H1 (cell line): ENCODE measurements at regions not wholly inside any gene's neighbourhood (a gene's known extent, or its start where the extent isn't known, plus 50 kb on each side); places are given as distances from the start of the nearest gene placed in this dataset.

Source experiments
- CTCF ChIA-PET: fragments of 300-600 bp; sonication (Branson Sonifier 250); formaldehyde crosslinking; loops from one replicate; lab custom pipeline; 2021; ENCODE audit not compliant: partially characterized antibody; lab: Charles Lee
- POLR2A ChIA-PET: fragments of 300-600 bp; sonication (Branson Sonifier 250); formaldehyde crosslinking; loops from one replicate; lab custom pipeline; 2021; ENCODE audit warnings: inconsistent platforms; ENCODE audit not compliant: partially characterized antibody; lab: Charles Lee
- DNase-seq, 2 experiments: peaks; one replicate each; pipeline versions ENCODE4 v3.0.0 to v3.0.0-alpha.2; 2010 to 2022; ENCODE audit warnings: low spot score in 2 of 2, low read depth in 1 of 2, mixed read lengths in 1 of 2
- FAIRE-seq: peaks from 2 replicates; lab custom pipeline; 2011; peaks lifted over from hg19 to GRCh38; lab: Jason Lieb, UNC
- H2AFZ ChIP-seq: 2 replicates; pipeline ENCODE4 v1.8.1; 2012; ENCODE audit warnings: low read length, inconsistent platforms
- H2AK5ac ChIP-seq: 2 replicates; pipeline ENCODE4 v1.6.1; 2013; ENCODE audit warnings: low read depth, low read length
- H2BK120ac ChIP-seq: replicated peaks from 2 replicates; pipeline ENCODE3; 2013; ENCODE audit warnings: low read depth, low read length, inconsistent platforms
- H2BK12ac ChIP-seq: 2 replicates; pipeline ENCODE4 v1.6.1; 2013; ENCODE audit warnings: low read depth, low read length
- H2BK15ac ChIP-seq: 2 replicates; pipeline ENCODE4 v1.6.1; 2013; ENCODE audit warnings: low read length
- H2BK20ac ChIP-seq: 2 replicates; pipeline ENCODE4 v1.6.1; 2013; ENCODE audit warnings: low read length
- H2BK5ac ChIP-seq: 2 replicates; pipeline ENCODE4 v1.6.1; 2013; ENCODE audit warnings: low read depth, low read length
- H3K14ac ChIP-seq: 2 replicates; pipeline ENCODE4 v1.6.1; 2013; ENCODE audit warnings: inconsistent platforms; ENCODE audit not compliant: insufficient read length
- H3K18ac ChIP-seq: 2 replicates; pipeline ENCODE4 v1.6.1; 2013; ENCODE audit warnings: low read length; ENCODE audit errors: extremely low read depth
- H3K23ac ChIP-seq: 2 replicates; pipeline ENCODE4 v1.6.1; 2013; ENCODE audit warnings: inconsistent platforms; ENCODE audit not compliant: insufficient read length
- H3K23me2 ChIP-seq: 2 replicates; pipeline ENCODE4 v1.6.1; 2013; ENCODE audit warnings: low read depth, low read length
- H3K27ac ChIP-seq: 2 replicates; pipeline ENCODE4 v1.6.1; 2011; ENCODE audit warnings: low read depth, low read length, inconsistent platforms
- H3K27me3 ChIP-seq, 4 experiments: replicated peaks in 1 of 4; 1 replicate in 1 of 4; 2 replicates in 3 of 4; pipeline versions ENCODE4 v1.6.1 to v1.8.1; 2011 to 2013; ENCODE audit warnings: low read length in 3 of 4, mild to moderate bottlenecking in 3 of 4, inconsistent platforms in 2 of 4, mixed read lengths in 2 of 4, moderate library complexity in 1 of 4; ENCODE audit not compliant: control insufficient read depth in 3 of 4, insufficient read depth in 3 of 4; ENCODE audit errors: extremely low read depth in 1 of 4
- H3K36me3 ChIP-seq, 4 experiments: 2 replicates each; pipeline versions ENCODE4 v1.6.1 to v1.8.1; 2011 to 2013; ENCODE audit warnings: mild to moderate bottlenecking in 4 of 4, low read length in 3 of 4, moderate library complexity in 2 of 4, control low read depth in 1 of 4, inconsistent platforms in 1 of 4; ENCODE audit not compliant: insufficient read depth in 4 of 4, control insufficient read depth in 2 of 4
- H3K4ac ChIP-seq: replicated peaks from 2 replicates; pipeline ENCODE3; 2013; ENCODE audit warnings: low read length, low read depth, mixed read lengths, inconsistent platforms; ENCODE audit not compliant: insufficient read length
- H3K4me1 ChIP-seq, 4 experiments: replicated peaks in 1 of 4; 1 replicate in 1 of 4; 2 replicates in 3 of 4; pipeline versions ENCODE4 v1.6.1 to v1.8.1; 2011 to 2013; ENCODE audit warnings: low read length in 3 of 4, inconsistent platforms in 2 of 4, mixed read lengths in 1 of 4; ENCODE audit not compliant: insufficient read depth in 4 of 4, control insufficient read depth in 3 of 4
- H3K4me2 ChIP-seq, 2 experiments: 2 replicates each; pipeline versions ENCODE4 v1.6.1 to v1.8.1; 2011 to 2013; ENCODE audit warnings: low read depth in 2 of 2, low read length in 2 of 2, control low read depth in 1 of 2, inconsistent platforms in 1 of 2, mild to moderate bottlenecking in 1 of 2; ENCODE audit not compliant: insufficient read depth in 1 of 2
- H3K4me3 ChIP-seq, 4 experiments: fragments of 200-600, 300-600 bp in 1 of 4; sonication (generic), shearing (Covaris generic), sonication (Bioruptor Twin) in 1 of 4; 2 replicates each; pipeline versions ENCODE4 v1.5.1 to v1.8.1; 2011 to 2016; ENCODE audit warnings: low read length in 4 of 4, low read depth in 3 of 4, control low read depth in 2 of 4, inconsistent platforms in 2 of 4, mild to moderate bottlenecking in 2 of 4, mixed read lengths in 1 of 4, moderate library complexity in 1 of 4; ENCODE audit not compliant: insufficient read depth in 2 of 4; ENCODE audit errors: extremely low read depth in 1 of 4
- H3K56ac ChIP-seq: replicated peaks from 2 replicates; pipeline ENCODE3; 2013; ENCODE audit warnings: low read depth, mild to moderate bottlenecking, mixed read lengths, low read length, inconsistent platforms; ENCODE audit not compliant: insufficient read length
- H3K79me1 ChIP-seq: 2 replicates; pipeline ENCODE4 v1.6.1; 2013; ENCODE audit warnings: low read depth, low read length, control low read depth
- H3K79me2 ChIP-seq, 2 experiments: 2 replicates each; pipeline versions ENCODE4 v1.6.1 to v1.8.1; 2012 to 2013; ENCODE audit warnings: low read length in 2 of 2, mild to moderate bottlenecking in 2 of 2, inconsistent platforms in 1 of 2; ENCODE audit not compliant: insufficient read depth in 2 of 2, control insufficient read depth in 1 of 2
- H3K9ac ChIP-seq, 4 experiments: replicated peaks in 1 of 4; 1 replicate in 1 of 4; 2 replicates in 3 of 4; pipeline versions ENCODE4 v1.6.1 to v1.8.1; 2011 to 2013; ENCODE audit warnings: low read depth in 3 of 4, low read length in 3 of 4, control low read depth in 2 of 4, mild to moderate bottlenecking in 2 of 4, moderate library complexity in 2 of 4, inconsistent platforms in 1 of 4; ENCODE audit errors: extremely low read depth in 1 of 4
- H3K9me3 ChIP-seq, 2 experiments: 2 replicates each; pipeline versions ENCODE4 v1.6.1 to v1.8.1; 2012 to 2013; ENCODE audit warnings: mild to moderate bottlenecking in 2 of 2, moderate library complexity in 2 of 2, control low read depth in 1 of 2, inconsistent platforms in 1 of 2, low read depth in 1 of 2, low read length in 1 of 2, mixed read lengths in 1 of 2; ENCODE audit not compliant: insufficient read depth in 2 of 2
- H4K20me1 ChIP-seq, 2 experiments: replicated peaks in 1 of 2; 2 replicates each; pipeline versions ENCODE3 to v1.8.1; 2011 to 2013; ENCODE audit warnings: inconsistent platforms in 2 of 2, low read length in 2 of 2, mild to moderate bottlenecking in 1 of 2; ENCODE audit not compliant: insufficient read depth in 2 of 2, control insufficient read depth in 1 of 2
- H4K5ac ChIP-seq: 2 replicates; pipeline ENCODE4 v1.6.1; 2013; ENCODE audit warnings: low read length, low read depth, mixed read lengths, inconsistent platforms; ENCODE audit not compliant: insufficient read length
- H4K8ac ChIP-seq: 2 replicates; pipeline ENCODE4 v1.8.0; 2013; ENCODE audit warnings: mild to moderate bottlenecking, moderate library complexity, low read length, inconsistent platforms; ENCODE audit not compliant: insufficient read depth; ENCODE audit errors: extremely low read depth
- H4K91ac ChIP-seq: replicated peaks from 2 replicates; pipeline ENCODE3; 2013; ENCODE audit warnings: low read length, mixed read lengths, inconsistent platforms; ENCODE audit not compliant: insufficient read length
- ATF2 ChIP-seq: IDR thresholded peaks from 2 replicates; pipeline ENCODE4 v1.6.1; 2012; ENCODE audit warnings: low read length, inconsistent platforms
- NANOG ChIP-seq: IDR thresholded peaks from 2 replicates; pipeline ENCODE4 v1.6.1; 2011; ENCODE audit warnings: low read length, low read depth, mild to moderate bottlenecking, inconsistent platforms; ENCODE audit not compliant: insufficient read depth, poor library complexity, severe bottlenecking
- WGBS, 2 experiments: shearing (Covaris generic) in 1 of 2; methylation state at CpG; one replicate each; pipeline versions ENCODE4 v1.1.6 to v1.1.7; 2013 to 2015; ENCODE audit warnings: low lambda C conversion rate in 2 of 2, mixed read lengths in 2 of 2, inconsistent platforms in 1 of 2, low coverage in 1 of 2, missing lambda C conversion rate in 1 of 2; ENCODE audit not compliant: insufficient replicate concordance in 2 of 2, insufficient coverage in 1 of 2, insufficient read length in 1 of 2; ENCODE audit errors: extremely low coverage in 1 of 2, missing lambda C conversion rate in 1 of 2; 5-methylcytosine and 5-hydroxymethylcytosine counted together

- Histone ChIP-seq H3K4me2 (no peak overlapping the region), H3K4ac (no peak overlapping the region), H3K9me3 (no peaks in the 10 kb centered on the region), H3K9ac (no peak overlapping the region), H3K4me1 (no peaks in the 10 kb centered on the region), H2BK12ac (no peak overlapping the region), H3K4me3 (no peak overlapping the region), H3K36me3 (no peaks in the 10 kb centered on the region), H2BK20ac (no peak overlapping the region), H2AK5ac (no peak overlapping the region), H3K79me2 (no peaks in the 10 kb centered on the region), H2AFZ (no peak overlapping the region), H3K27me3 (no peaks in the 10 kb centered on the region), H3K56ac (no peak overlapping the region), H3K27ac (no peak overlapping the region), H3K79me1 (no peaks in the 10 kb centered on the region), H2BK15ac (no peak overlapping the region), H4K8ac (no peak overlapping the region), H3K23ac (no peak overlapping the region), H3K23me2 (no peaks in the 10 kb centered on the region), H4K5ac (no peak overlapping the region), H3K18ac (no peak overlapping the region), H3K14ac (no peak overlapping the region), H2BK120ac (no peak overlapping the region), H4K91ac (no peak overlapping the region), H4K20me1 (no peaks in the 10 kb centered on the region), H2BK5ac (no peak overlapping the region)
- no peak for DNase-seq
- ChIA-PET CTCF (no interaction called here), POLR2A (no interaction called here)
- WGBS, 2 experiments: 83% methylated on average over 2 of the region's 2 CpGs; no CpG with 5 or more reads in 1 of the 2 experiments
- TF ChIP-seq NANOG: no peak
- no peak for TF ChIP-seq ATF2
- no peak for FAIRE-seq
Measured at GRCh38 chr18:55153346-55153745, 194.1 kb upstream of the CCDC68 start.
